ENCODE measurements at regions not wholly inside any gene's neighbourhood (a gene's known extent, or its start where the extent isn't known, plus 50 kb on each side); places are given as distances from the start of the nearest gene placed in this dataset.

- no peaks in the 10 kb centered on the region for H3K9me2 ChIP-seq (ENCODE audit: insufficient read depth)
- H3K4me1 ChIP-seq (replicated peaks; ENCODE audit: insufficient read depth): no peaks in the 10 kb centered on the region
- TF ChIP-seq EZH2 (IDR thresholded peaks at IDR 0.05; ENCODE audit: low read depth) (no peak), CTCF (conservative IDR thresholded peaks at IDR 0.05) (no peak)
- POLR2A ChIA-PET (ENCODE audit: unreplicated experiment): no interaction called here
- no peak overlapping the region for H2AFZ ChIP-seq
- H3K27me3 ChIP-seq (ENCODE audit: insufficient read depth, low read depth): peaks cover 56% of the 10 kb centered on the region
- no peak for DNase-seq
- no peak overlapping the region for H3K27ac ChIP-seq
- no peak overlapping the region for H3K4me3 ChIP-seq
- no peaks in the 10 kb centered on the region for H4K20me1 ChIP-seq (ENCODE audit: insufficient read depth)
- no peaks in the 10 kb centered on the region for H3F3A ChIP-seq (ENCODE audit: insufficient read depth, low read depth)
- H3K4me2 ChIP-seq: no peak overlapping the region
- no peaks in the 10 kb centered on the region for H3K36me3 ChIP-seq (ENCODE audit: low read depth)
- H3K9me3 ChIP-seq (ENCODE audit: insufficient read depth, low read depth): no peaks in the 10 kb centered on the region
- no peaks in the 10 kb centered on the region for H3K79me2 ChIP-seq (ENCODE audit: low read depth)
- CTCF ChIA-PET: no interaction called here
- intact Hi-C loops (cut with micrococcal nuclease; ENCODE audit: unreplicated experiment): no loop called here
- BruUV-seq (replicated peaks): no TSS peak
These were observed 90.3 kb downstream of the MRPL36 start for GRCh38 chr5:1709171-1709803.

- H3K27me3 ChIP-seq (ENCODE audit: insufficient read depth, low read depth): peaks cover 63% of the 10 kb centered on the region
- no peaks in the 10 kb centered on the region for H3K4me1 ChIP-seq (replicated peaks; ENCODE audit: insufficient read depth)
- CTCF ChIA-PET: no interaction called here
- H3K9me2 ChIP-seq (ENCODE audit: insufficient read depth): no peaks in the 10 kb centered on the region
- POLR2A ChIA-PET (ENCODE audit: unreplicated experiment): no interaction called here
- H3K36me3 ChIP-seq (ENCODE audit: low read depth): no peaks in the 10 kb centered on the region
- H3F3A ChIP-seq (ENCODE audit: insufficient read depth, low read depth): no peaks in the 10 kb centered on the region
- no peak overlapping the region for H3K4me2 ChIP-seq
- intact Hi-C loops (cut with micrococcal nuclease; ENCODE audit: unreplicated experiment): no loop called here
- DNase-seq: no peak
- no peaks in the 10 kb centered on the region for H4K20me1 ChIP-seq (ENCODE audit: insufficient read depth)
- BruUV-seq (replicated peaks): no TSS peak
- H3K4me3 ChIP-seq: no peak overlapping the region
- no peaks in the 10 kb centered on the region for H3K9me3 ChIP-seq (ENCODE audit: insufficient read depth, low read depth)
- H2AFZ ChIP-seq: no peak overlapping the region
- H3K27ac ChIP-seq: no peak overlapping the region
- H3K79me2 ChIP-seq (ENCODE audit: low read depth): no peaks in the 10 kb centered on the region
- TF ChIP-seq CTCF (conservative IDR thresholded peaks at IDR 0.05) (no peak), EZH2 (IDR thresholded peaks at IDR 0.05; ENCODE audit: low read depth) (no peak)
These were observed 91.0 kb downstream of the MRPL36 start for GRCh38 chr5:1708592-1709141.

GRCh38 chr5:1707467-1707866 is 92.2 kb downstream of the MRPL36 start:
- intact Hi-C loops (cut with micrococcal nuclease; ENCODE audit: unreplicated experiment): no loop called here
- Histone ChIP-seq H3K79me2 (ENCODE audit: low read depth) (no peaks in the 10 kb centered on the region), H3K36me3 (ENCODE audit: low read depth) (no peaks in the 10 kb centered on the region), H3K9me2 (ENCODE audit: insufficient read depth) (no peaks in the 10 kb centered on the region), H3K4me3 (no peak overlapping the region), H3K4me1 (replicated peaks; ENCODE audit: insufficient read depth) (no peaks in the 10 kb centered on the region), H3K9me3 (ENCODE audit: insufficient read depth, low read depth) (no peaks in the 10 kb centered on the region), H4K20me1 (ENCODE audit: insufficient read depth) (no peaks in the 10 kb centered on the region), H3K27ac (no peak overlapping the region), H3K27me3 (ENCODE audit: insufficient read depth, low read depth) (peaks cover 75% of the 10 kb centered on the region), H3K4me2 (no peak overlapping the region), H2AFZ (no peak overlapping the region), H3F3A (ENCODE audit: insufficient read depth, low read depth) (no peaks in the 10 kb centered on the region)
- ChIA-PET CTCF (no interaction called here), POLR2A (ENCODE audit: unreplicated experiment) (no interaction called here)
- TF ChIP-seq CTCF (conservative IDR thresholded peaks at IDR 0.05): no peak
- TF ChIP-seq EZH2 (IDR thresholded peaks at IDR 0.05; ENCODE audit: low read depth): no peak
- no TSS peak for BruUV-seq (replicated peaks)
- DNase-seq: no peak

Measured in PC-9 (cell line).